GM21717 (cell line): ENCODE measurements at regions not wholly inside any gene's neighbourhood (a gene's known extent, or its start where the extent isn't known, plus 50 kb on each side); places are given as distances from the start of the nearest gene placed in this dataset.

Experiments
- ATAC-seq: cut with Tn5 transposase; IDR thresholded peaks from one replicate; pipeline ENCODE4 v1.9.1; 2021; ENCODE audit warnings: mild to moderate bottlenecking, moderate library complexity; ENCODE audit not compliant: unreplicated experiment

DNA sequence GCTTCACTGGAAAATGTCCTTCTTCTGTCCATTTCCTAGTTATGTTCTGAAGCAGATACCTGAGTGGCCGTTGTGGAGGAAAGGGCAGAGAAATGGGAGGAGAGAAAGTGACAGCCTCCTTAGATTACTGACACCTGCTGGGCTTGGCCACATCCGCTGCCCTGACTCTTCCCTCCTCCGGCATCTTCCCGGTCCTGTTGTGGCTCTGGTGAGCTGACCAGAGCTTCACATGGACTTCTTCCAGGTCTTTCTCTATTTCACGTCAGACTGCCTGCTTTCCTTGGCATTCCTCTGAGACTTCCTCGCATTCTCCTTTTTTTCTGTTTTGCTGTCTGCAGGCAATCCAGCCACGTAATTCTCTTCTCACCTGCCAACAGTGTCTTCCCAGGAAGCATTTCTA is 138.7 kb upstream of the E2F8 start:
- no peak for ATAC-seq

DNA sequence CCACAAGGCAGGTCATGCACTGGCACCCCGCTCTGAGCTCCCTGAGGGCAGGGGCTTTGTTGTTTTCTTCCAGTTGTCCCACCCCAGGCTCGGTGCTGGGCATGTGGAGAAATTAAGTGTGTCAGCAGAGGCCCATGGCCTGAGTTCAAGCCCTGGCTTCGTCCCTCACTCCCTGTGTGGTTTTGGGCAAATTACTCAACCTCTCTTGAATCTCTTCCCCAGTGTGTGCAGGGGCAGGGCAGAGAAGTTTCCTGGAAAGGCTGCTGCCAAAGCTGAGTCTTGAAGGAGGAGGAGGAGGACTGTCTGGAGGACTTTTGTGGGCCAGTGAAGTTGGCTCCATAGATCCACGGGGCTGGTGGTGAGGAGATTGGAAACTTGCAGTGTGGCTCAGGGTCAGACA is 138.1 kb upstream of the E2F8 start:
- no peak for ATAC-seq

DNA sequence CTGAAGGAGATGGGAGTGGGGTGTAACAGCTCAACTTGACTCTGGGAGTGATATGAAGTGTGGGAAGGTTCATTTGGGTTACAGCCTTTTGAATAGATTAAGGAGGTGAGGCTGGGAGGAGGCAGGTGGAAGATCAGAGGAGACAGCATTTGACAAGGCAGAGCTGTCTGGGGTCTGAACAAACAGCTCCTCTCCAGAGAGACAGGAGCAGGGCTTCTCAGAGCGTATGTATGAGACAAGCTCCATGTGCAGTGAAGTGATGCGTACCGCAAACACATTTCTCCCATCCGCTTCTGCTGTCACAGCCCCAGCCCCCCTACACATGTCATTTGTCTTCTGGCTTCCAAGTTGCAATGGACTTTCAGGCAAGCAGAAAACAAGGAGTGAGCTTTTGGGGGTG is 137.1 kb upstream of the E2F8 start:
- no peak for ATAC-seq

DNA sequence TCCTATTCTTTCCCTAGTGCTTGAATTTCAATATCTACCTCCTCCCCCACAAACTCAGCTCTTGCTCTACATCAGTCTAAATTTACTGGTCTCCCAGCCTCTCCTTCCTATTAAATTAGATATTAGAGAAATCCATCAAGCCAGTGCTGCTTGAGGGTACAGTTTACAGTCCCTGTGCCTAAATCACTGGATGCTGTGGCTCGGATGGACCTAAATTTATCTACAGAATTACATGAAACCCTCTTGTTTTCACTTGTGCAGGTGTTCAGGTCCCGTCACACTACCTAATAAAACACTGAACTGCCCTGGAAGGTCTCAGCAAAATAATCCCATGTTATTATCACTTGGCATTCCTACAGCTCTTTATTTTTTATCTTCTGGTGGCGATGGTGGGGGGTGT is 134.7 kb upstream of the E2F8 start:
- ATAC-seq: no peak

DNA sequence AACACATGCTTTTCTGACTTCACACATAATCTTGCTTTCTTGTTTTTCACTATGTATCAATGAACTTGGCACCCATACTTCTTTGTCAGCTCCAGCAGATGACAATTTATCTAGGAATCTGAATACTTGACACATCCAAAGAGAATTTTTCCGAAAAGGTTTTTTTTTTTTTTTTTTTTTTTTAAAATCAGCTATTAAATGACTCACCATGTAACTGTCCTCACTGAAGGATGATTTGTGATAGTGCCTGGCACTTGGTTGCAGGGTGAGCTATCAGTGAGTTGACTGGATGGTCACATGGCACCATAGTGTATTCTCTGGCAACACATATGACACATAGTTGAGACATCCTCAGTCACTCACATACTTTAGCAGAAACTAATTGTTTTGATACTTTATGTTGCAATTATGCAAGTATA is 133.4 kb upstream of the E2F8 start:
- ATAC-seq: no peak

DNA sequence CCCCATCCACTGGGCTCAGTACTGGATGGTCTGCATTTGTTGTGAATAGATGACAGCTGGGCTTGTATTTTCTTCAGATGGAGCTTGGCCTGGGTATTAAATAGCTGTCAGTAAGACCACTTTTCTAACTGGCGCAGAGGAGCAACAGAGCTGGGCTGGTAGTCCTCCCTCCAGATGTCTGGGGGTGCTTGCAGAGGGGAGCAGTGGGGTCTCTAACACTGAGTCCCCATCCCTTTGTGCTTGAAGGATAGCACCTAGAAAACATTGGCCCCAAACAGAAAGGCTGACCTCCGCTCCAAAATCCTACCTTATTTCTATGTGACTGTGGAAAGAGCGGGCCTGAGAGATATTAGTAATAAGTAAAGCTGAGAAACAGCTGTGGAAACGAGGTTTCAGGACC is 131.6 kb upstream of the E2F8 start:
- ATAC-seq: no peak

DNA sequence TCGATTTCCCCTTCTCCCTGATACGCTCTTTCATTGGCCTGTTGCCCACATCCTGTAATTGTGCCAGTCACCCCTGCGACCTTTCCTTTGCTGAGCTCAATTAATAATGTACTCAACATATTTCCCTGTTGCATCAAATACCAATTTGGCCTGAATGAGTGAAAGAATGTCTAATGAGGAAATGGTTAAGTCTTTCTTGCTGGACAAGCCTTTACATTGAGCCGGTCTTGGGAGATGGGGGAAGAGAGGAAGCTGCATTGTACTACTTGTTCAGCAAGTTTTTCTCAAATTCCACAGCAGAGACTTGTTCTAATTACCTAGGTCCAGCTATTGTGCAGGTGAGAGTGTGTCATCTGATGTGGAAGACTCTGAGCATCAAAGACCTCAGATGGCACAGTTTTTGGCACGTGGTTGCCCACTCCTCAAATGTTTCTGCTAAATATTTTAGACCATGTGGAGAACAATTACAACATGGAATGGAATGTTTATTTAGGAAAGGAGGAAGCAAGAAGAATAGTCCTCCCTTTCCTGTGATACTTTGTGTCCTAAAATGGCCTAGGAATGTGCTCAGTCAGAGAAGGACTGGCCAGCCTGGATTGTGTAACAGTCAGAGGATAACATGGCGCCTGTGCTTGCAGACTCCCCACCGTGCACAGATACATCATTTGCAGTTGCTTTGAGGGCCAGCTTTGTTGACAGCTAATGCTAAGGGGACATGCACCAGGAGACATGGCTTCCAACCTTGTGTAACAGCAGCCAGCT is 129.5 kb upstream of the E2F8 start:
- ATAC-seq: no peak

DNA sequence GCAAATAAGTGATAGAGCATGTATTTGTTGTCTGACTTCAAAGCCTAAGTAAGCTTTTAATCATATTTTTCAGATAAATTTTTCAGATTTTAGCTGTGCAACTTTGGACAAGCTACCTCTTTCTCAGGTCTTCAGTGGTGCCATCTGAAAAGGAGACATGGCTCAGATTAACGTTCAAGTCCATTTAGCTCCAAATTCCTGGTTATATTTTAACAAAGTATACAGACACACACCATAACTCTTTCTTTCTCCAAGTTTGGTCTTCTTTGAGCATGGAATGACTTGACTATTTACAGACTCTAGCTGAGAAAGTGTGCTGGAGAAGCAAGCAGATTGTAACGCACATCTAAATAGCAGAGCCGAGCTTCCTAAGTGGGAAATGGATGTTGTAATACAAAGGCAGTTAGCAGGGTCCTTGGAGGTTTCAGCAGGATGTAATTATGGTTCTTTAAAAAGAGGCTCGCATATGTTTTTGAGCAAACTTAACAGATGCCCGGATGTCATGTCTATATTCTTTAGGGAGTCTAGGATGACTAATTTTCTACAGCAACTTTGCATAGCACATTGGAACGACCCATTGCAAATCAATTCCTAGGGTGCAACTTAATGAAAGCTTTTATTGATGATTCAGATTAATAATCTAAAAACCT is 128.1 kb upstream of the E2F8 start:
- ATAC-seq: no peak

DNA sequence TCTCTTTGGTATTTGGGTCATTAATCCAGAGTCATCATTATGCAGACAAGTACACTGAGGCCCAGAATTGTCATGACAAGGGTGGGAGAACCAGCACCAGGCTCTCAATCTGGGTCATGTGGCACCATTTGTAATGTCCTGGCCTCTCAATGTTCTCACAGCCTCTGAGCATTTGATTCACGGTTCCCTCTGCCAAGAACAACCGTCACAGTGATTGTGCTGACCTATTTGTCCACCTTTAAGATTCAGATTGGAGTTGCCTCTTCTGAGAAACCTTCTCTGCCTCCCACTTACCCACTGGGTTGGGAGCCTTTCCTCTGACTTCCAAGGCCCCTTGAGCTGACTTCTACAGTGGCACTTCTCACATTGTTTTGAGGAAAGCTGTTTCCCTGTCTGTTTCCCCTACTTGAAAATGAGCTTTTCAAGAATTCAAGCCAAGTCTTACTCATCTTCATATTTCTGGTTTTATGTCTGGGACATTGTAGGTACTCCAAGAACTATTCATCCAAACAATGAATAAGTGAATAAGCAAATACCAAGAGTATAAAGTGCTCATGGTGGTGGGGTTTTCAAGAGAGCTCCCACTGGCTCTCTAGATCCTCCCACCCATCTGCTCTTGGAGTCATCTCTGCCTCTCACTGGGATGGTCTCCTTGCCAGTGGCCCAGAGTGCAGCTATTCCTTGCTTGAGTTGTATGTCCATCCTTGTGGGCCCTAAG is 126.4 kb upstream of the E2F8 start:
- ATAC-seq: no peak

DNA sequence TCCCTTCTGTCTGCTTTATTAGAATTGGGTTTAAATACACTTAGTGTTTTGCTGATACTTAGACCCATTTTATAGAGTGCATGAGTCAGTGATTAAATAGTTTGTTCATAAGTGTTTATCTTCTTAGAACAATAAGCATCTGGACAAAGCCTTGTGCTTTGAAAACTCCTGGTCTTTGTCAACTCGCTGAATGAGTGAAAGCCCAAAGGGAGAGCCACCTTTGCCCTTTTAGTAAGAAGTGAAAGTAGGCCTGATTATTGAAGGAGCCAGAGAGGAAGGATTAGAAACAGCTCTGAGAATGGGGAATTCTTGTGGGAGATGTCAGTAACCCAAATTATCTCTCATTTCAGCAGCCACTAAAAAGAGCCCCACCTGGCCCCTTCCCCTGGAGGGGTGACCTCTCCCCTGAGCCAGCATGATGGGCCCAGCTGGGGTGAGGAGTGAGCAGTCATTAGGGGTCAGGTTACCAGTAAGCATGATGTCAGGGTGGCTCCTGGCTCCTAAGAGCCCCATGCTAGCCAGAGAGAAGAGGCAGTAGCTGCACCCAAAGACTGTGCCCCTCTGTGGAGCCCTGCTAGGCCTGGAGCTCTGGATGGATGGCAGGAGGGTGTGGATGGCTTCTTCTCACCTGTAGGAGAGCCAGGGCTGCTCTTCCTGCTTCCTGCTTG is 125.1 kb upstream of the E2F8 start:
- no peak for ATAC-seq

DNA sequence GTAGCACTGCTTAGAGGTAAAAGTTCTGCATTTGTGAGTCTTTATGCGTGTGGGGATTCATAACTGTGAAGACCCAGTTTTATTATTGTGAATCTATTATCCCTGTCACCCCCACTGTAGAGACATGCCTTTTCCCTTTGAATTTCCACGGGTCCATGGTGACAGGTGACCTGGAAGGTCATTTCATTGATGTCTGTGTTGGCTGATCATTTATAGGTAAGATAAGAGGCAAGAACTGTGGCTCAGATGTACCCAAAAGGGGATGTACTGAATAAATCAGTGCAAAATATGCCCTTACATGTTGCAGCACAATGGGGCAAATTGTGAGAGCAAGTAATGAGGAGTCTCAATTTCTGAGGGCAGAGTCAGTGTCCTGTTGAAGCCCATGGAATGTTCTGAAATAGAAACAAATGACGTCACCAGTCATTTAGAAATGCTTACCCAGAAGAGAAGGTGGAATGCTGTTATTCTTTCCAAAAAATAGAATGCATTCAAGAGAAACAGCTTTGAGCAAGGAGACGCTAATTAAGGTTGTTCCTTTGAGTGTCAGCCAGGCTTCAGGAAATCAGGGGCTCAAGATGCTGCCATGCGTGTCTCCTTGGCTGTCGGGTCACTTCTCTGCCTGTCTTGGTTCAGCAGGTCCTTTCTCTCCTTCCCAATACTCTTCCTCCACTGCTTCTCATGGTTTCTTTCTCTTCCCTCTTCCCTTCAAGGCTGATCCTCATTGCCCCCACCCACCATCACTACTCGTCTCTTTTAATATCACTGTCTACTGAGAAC is 118.7 kb upstream of the E2F8 start:
- no peak for ATAC-seq

DNA sequence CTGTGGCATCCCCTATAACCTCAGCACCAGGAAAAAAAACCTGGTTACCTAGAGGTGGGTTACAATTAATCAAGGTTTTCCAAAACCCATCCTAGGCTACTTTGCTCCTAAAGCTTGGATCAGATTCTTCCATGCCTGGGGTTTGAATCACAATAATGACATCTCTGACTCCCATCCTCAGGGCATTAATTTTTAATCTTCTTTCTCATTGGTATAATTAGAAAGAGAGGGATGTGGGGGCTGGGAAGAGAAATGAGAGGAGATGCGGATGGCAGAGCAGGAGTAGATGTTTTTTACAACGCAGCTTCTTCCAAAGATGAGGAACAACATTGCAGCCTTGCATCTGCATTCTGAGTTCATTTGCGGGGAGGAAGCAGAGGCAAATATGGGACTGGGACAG is 117.2 kb upstream of the E2F8 start:
- no peak for ATAC-seq

DNA sequence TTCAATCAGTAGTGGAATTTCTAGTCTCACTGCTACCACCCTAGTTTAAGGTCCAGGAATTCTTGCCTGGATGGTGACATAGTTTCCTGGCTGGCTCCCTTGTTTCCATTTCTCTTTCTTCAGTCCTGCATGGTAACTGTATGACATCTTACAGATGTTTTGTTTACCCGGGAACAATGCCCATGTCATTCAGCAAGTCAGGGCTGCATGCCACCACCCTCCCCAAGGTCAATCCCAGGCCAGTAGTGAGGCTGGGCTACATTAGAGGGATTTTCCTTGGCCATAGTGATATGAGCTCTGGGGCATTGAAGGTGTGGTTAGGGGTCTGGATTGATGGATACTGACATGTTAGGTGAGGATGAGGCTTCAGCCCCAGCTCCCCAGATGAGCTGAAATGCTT is 114.9 kb upstream of the E2F8 start:
- ATAC-seq: no peak

DNA sequence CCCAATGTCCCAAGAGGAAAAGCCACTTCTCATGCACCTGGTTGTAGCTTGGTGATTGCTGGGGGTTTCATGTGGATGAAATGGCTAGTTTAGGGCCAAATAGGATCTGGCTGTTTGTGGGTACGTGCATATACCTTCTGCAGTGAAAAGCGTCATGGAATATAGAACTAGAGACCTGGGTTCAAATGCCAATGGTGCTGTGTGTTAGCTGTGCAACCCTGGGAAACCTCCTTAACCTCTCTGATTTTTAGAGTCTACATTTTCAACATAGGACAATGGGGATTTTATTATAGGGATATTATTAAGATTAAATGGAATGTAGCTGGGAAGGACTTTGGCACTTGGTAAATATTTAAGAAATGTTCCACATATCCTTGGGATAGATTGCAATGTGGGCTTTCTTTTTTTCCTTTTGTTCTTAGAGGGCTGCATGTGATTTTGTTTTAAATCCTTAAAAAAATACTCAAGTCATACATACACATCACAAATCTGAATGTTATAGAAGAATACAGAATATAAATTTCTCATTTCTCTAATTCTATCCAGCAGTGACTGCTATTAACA is 112.6 kb upstream of the E2F8 start:
- ATAC-seq: no peak

DNA sequence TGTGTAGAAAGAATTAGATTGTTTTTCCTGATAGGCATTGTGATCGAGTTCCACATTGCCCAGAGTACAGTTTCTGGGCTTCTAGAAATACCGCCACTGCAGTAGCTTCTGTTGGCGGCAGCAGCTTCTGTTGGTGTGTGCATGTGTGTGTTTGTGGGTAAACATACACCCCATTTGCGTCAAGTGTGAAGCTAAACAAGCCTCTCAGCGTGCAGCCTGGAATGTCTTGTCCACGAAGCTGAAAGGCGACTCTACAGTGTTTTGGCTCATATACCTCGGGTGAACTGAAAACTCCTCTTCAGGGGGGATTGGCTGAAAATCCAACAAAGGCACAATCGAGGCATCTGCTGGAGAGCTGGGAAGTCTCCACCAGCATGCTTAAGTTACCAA is 112.0 kb upstream of the E2F8 start:
- no peak for ATAC-seq

DNA sequence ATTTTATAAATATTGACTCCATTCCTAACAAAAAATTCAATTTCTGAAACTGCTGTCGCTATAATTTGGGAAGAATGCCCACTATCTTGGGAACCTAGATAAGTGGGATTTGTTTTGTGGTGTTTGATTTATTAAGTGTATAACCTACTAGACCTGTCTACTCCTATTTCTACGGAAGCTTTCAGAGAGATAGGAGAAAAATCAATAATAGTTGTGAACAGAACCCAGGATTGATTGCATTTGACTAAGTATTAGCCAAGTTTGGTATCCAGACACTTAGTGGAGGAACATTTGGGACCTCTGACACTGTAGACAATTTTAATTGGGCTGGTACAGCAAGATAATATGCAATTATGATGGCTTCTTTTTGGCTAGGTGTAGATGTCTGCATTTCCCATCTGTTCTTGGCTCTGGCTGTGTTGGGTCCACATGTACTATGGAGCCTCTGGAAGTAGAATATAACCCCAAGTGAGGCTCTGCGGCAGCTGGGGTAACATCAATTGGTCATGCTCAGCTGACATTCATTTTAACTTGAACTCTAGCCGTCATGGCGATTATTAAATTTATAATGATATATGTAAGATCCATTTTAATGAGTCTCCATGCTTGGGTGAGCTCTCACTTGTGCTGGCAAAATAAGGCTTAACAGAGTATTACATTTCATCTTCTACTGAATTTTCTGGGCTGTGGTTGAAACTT is 111.5 kb upstream of the E2F8 start:
- ATAC-seq: no peak

DNA sequence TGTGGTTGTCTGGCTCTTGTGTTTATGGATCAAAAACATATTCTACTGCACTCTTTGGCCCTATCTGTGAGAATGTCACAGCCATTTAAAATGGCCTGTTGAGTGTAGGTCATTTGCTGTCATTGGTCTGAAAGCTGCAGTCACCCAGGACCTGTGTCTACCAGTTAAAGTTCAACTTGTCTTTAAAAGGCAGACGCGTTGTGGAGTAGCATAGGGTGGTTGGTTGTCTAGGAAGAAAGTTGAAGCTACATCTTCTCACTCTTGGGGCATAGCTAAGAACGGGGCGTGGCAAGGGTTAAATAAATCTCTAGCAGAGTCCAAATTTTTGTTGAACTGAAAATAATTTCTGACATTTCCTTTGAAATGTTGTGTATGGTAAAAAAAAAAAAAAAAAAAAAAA is 110.7 kb upstream of the E2F8 start:
- ATAC-seq: no peak

DNA sequence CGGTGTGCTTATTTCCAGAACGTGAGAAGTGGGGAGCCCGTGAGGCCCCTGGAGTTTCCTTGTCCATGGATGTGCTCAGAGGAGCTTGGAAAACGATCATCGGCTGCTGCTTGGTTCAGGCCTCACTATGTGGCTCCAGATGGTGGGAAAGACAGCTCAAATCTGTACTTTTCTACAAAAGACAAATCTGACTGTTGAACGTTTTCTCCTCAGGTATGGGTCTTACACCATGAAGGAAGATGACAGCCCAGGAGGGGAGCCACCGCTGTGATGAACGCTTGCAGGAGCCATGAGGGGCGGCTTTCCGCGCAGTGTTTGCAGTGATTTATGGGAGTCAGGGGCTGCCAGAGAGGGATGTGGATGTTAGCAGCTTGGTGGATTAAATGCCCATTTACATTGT is 109.4 kb upstream of the E2F8 start:
- no peak for ATAC-seq

DNA sequence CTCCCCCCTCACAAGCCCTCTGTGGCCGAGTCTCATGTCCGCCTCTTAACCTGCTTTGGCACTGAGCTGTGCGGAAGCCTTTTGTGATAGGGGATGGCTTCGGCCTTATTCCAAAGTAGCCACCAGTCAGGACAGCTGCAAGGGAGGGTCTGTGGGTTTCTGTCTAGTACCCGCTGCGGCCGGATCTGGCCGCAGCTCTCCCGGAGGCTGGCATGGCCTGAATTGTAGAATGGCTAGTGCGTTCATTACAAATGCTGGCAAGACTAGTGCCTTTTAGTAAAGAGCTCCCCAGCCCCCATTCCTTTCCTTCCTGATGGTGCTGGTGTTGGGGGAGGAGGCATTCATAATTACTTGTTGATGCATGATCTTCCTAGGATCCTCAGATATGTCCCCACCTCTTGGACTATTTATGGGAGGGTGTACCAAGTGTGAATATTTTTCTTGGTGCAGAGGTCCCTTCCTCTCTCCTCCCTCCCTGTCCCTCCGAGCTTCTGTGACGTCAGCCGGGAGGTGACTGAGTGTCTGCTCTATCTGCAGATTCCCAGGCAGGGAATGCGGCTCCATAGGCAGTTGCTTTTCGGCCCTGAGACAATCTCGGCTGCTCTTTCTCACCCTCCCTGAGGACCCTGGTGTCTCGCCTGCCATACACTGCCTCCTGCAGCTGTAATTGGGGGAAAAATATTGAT is 108.7 kb upstream of the E2F8 start:
- no peak for ATAC-seq
